C1 segment of cervical spinal cord (tissue), 14 donors: ENCODE measurements at regions not wholly inside any gene's neighbourhood (a gene's known extent, or its start where the extent isn't known, plus 50 kb on each side); places are given as distances from the start of the nearest gene placed in this dataset.

ENCODE experiments used
- DNase-seq, 14 donors: peaks; one replicate each; lab custom pipeline; 2025; lab: John Stamatoyannopoulos, UW

DNA sequence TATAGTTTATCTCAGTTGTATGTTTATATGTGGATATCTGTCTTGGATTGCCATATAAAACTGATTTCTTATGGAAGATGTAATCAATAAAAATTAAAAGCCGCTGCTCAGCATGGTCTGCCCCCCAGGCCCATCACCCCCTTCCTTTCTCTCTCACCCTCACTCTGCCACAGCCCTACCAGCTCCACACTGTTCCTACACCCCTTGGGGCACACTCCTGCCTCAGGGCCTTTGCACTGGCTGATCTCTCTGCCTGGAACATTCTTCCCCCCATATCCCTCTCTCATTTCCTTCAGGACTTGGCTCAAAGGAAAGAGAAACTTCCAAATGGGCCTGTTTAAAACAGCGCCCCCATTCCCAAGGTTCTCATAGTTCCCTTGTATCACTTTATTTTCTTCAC, 63.1 kb downstream of the LRRC32 start:
- no peak for DNase-seq

DNA sequence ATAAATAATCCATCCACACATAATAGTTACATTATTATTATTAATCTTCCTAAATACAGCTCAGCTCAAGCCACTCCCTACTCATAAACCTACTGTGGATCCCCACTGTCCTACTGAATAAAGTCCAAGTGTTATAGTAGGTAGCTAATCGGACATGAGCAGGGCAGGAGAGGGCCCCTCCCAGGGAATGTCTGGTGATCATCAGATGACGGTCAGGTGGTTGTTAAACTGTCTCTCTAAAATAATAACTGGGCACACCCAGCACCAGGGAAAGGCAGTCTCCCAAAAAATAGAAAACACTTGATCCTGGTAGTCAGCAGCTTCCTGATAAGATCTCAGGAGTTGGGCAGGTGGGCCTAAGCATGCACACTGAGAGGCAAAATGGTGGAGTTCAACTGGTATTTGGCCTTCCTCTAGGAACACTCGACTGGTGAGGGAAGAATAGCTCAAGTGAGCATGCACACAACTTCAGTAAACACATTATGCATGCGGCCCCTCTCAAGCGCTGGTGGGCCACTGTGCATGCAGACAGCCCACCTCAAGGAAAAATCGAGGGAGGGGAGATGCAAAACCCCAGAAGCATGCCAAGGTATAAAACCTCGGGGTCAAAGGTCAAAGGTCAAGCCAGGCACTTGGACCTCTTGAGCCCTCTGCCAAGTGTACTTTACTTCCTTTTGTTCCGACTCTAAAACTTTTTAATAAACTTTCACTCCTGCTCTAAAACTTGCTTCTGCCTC, 65.0 kb downstream of the LRRC32 start:
- DNase-seq: no peak

GRCh38 chr11:76604626-76605241, 65.8 kb downstream of the LRRC32 start:
- DNase-seq: peak in 1 of 14 donors; percentile 19

GRCh38 chr11:76604081-76604625, 66.4 kb downstream of the LRRC32 start:
- DNase-seq: no peak

- no peak for DNase-seq
These were observed 67.3 kb downstream of the LRRC32 start for GRCh38 chr11:76603202-76603601.
